SU-DHL-6 (cell line): ENCODE measurements at regions not wholly inside any gene's neighbourhood (a gene's known extent, or its start where the extent isn't known, plus 50 kb on each side); places are given as distances from the start of the nearest gene placed in this dataset.

ENCODE experiments used
- CTCF ChIP-seq: fragments of 200-600 bp; sonication (generic); IDR thresholded peaks from one replicate; pipeline ENCODE4 v1.5.1; 2017; ENCODE audit warnings: antibody characterized with exemption, mild to moderate bottlenecking, low read length, moderate library complexity; ENCODE audit not compliant: insufficient read depth, poor library complexity, severe bottlenecking
- EZH2phosphoT487 ChIP-seq: fragments of 200-600 bp; sonication (generic), shearing (Covaris generic); conservative IDR thresholded peaks from 2 replicates; pipeline ENCODE4 v1.6.1; 2018; ENCODE audit warnings: mild to moderate bottlenecking, antibody characterized with exemption, low read length, moderate library complexity, mixed read lengths

GRCh38 chr1:54486907-54487306 lies 61.1 kb upstream of the ACOT11 start:
- TF ChIP-seq CTCF (no peak), EZH2phosphoT487 (no peak; the same call in 1 of the 2 replicates)
